K562 (cell line): ENCODE measurements at regions not wholly inside any gene's neighbourhood (a gene's known extent, or its start where the extent isn't known, plus 50 kb on each side); places are given as distances from the start of the nearest gene placed in this dataset.

Source experiments
- ATAC-seq: fragments of 200-7000 bp; cut with Tn5 transposase; 3 replicates; pipeline ENCODE4 v1.9.1; 2020; ENCODE audit warnings: moderate library complexity
- BruUV-seq: library from RNA; stranded (reverse); fragments of 400-500 nt; replicated peaks from 2 replicates; lab custom pipeline; 2021; lab: Mats Ljungman, UMichigan
- CTCF ChIA-PET: fragments of 300-600 bp; formaldehyde crosslinking; extraction: SDS; loops from one replicate; lab custom pipeline; 2021; ENCODE audit warnings: low intra/inter-chr PET ratio; lab: Yijun Ruan, JAX
- POLR2A ChIA-PET: fragments of 300-600, 350-650 bp; sonication (Branson Sonifier 250); formaldehyde crosslinking; extraction: SDS; loops from one replicate; lab custom pipeline; 2021; ENCODE audit warnings: antibody characterized with exemption, inconsistent platforms; lab: Yijun Ruan, JAX
- DNase-seq, 4 experiments: peaks; one replicate each; pipeline versions ENCODE4 v3.0.0 to v3.0.0-alpha.2; 2011 to 2018; ENCODE audit warnings: low spot score in 3 of 4, mixed read lengths in 3 of 4; ENCODE audit errors: extremely low read depth in 1 of 4
- FAIRE-seq: peaks from 2 replicates; lab custom pipeline; 2011; peaks lifted over from hg19 to GRCh38; lab: Jason Lieb, UNC
- H2AFZ ChIP-seq: 2 replicates; pipeline ENCODE4 v1.6.0; 2011; ENCODE audit warnings: low read depth, low read length, control low read depth, inconsistent platforms
- H3K27ac ChIP-seq: fragments of 200-600 bp; 3 replicates; pipeline ENCODE4 v1.8.0; 2011; ENCODE audit warnings: low read depth, mild to moderate bottlenecking, control low read depth, inconsistent platforms, low read length, moderate library complexity, mixed read lengths; ENCODE audit errors: extremely low read depth
- H3K27me3 ChIP-seq, 2 experiments: fragments of 300-600 bp in 1 of 2; 2 replicates in 1 of 2; 3 replicates in 1 of 2; pipeline versions ENCODE4 v1.6.0 to v1.8.0; 2011; ENCODE audit warnings: inconsistent platforms in 2 of 2, low read length in 2 of 2, mild to moderate bottlenecking in 1 of 2, mixed read lengths in 1 of 2, moderate library complexity in 1 of 2; ENCODE audit not compliant: control insufficient read depth in 2 of 2, insufficient read depth in 2 of 2
- H3K36me3 ChIP-seq: fragments of 300-600 bp; 3 replicates; pipeline ENCODE4 v1.8.0; 2011; ENCODE audit warnings: mild to moderate bottlenecking, low read length, inconsistent platforms; ENCODE audit not compliant: control insufficient read depth, insufficient read depth
- H3K4me1 ChIP-seq, 2 experiments: fragments of 200-600 bp in 1 of 2; replicated peaks in 1 of 2; 2 replicates in 1 of 2; 3 replicates in 1 of 2; pipeline versions ENCODE4 v1.5.1 to v1.8.0; 2011; ENCODE audit warnings: inconsistent platforms in 2 of 2, low read length in 2 of 2, mild to moderate bottlenecking in 1 of 2, mixed read lengths in 1 of 2, moderate library complexity in 1 of 2; ENCODE audit not compliant: control insufficient read depth in 2 of 2, insufficient read depth in 2 of 2
- H3K4me2 ChIP-seq: 2 replicates; pipeline ENCODE4 v1.6.1; 2011; ENCODE audit warnings: low read length, control low read depth, inconsistent platforms, mixed read lengths; ENCODE audit not compliant: insufficient read depth
- H3K4me3 ChIP-seq: fragments of 200-600 bp; sonication (generic), shearing (Covaris generic); 2 replicates; pipeline ENCODE4 v1.5.1; 2016; ENCODE audit warnings: control low read depth, inconsistent platforms
- H3K79me2 ChIP-seq: fragments of 200-600 bp; 3 replicates; pipeline ENCODE4 v1.8.0; 2011; ENCODE audit warnings: low read length, inconsistent platforms; ENCODE audit not compliant: control insufficient read depth, insufficient read depth
- H3K9ac ChIP-seq, 2 experiments: 2 replicates each; pipeline versions ENCODE4 v1.6.0 to v1.6.1; 2011; ENCODE audit warnings: low read depth in 2 of 2, low read length in 2 of 2, control low read depth in 1 of 2, inconsistent platforms in 1 of 2, mild to moderate bottlenecking in 1 of 2, mixed read lengths in 1 of 2; ENCODE audit not compliant: insufficient read depth in 1 of 2
- H3K9me1 ChIP-seq: one replicate; pipeline ENCODE4 v1.6.0; 2011; ENCODE audit warnings: inconsistent platforms, mild to moderate bottlenecking, low read length, moderate library complexity; ENCODE audit not compliant: control insufficient read depth, insufficient read depth
- H3K9me3 ChIP-seq: replicated peaks from 2 replicates; pipeline ENCODE4 v1.5.1; 2011; ENCODE audit warnings: low read depth, low read length, inconsistent platforms; ENCODE audit not compliant: control insufficient read depth, insufficient read depth
- H4K20me1 ChIP-seq: replicated peaks from 2 replicates; pipeline ENCODE4 v1.6.1; 2011; ENCODE audit warnings: low read length, inconsistent platforms, mixed read lengths; ENCODE audit not compliant: control insufficient read depth, insufficient read depth
- AFF1 ChIP-seq, 2 experiments: fragments of 450-650 bp; IDR thresholded peaks; 2 replicates each; pipeline ENCODE4 v1.6.1; 2018; ENCODE audit warnings: mild to moderate bottlenecking in 2 of 2, low read depth in 1 of 2; ENCODE audit not compliant: partially characterized antibody in 2 of 2
- DPF2 ChIP-seq: fragments of 450-650 bp; IDR thresholded peaks from 2 replicates; pipeline ENCODE4 v1.6.1; 2016
- FOXK2 ChIP-seq, 2 experiments: fragments of 450-650 bp; IDR thresholded peaks in 1 of 2; conservative IDR thresholded peaks in 1 of 2; 2 replicates each; pipeline ENCODE4 v1.6.1; 2016; ENCODE audit warnings: low read depth in 2 of 2, mild to moderate bottlenecking in 1 of 2
- NFIC ChIP-seq: fragments of 450-650 bp; IDR thresholded peaks from 2 replicates; pipeline ENCODE4 v1.6.1; 2017; ENCODE audit warnings: mild to moderate bottlenecking, inconsistent platforms
- PCBP2 ChIP-seq: fragments of 200-400 bp; formaldehyde crosslinking; IDR thresholded peaks from 2 replicates; pipeline ENCODE4 v1.6.1; 2018; ENCODE audit warnings: low read length, low read depth, mild to moderate bottlenecking, moderate library complexity; ENCODE audit not compliant: poor library complexity, severe bottlenecking
- PRMT5 ChIP-seq: sonication (generic); formaldehyde crosslinking; IDR thresholded peaks from 2 replicates; pipeline ENCODE4 v1.5.0; 2020; ENCODE audit warnings: missing genetic modification reagents
- SNAPC5 ChIP-seq: fragments of 250-450 bp; sonication (Bioruptor Pico); IDR thresholded peaks from 2 replicates; pipeline ENCODE4 v1.8.0; 2021; ENCODE audit warnings: moderate library complexity, mild to moderate bottlenecking, inconsistent platforms
- SREBF2 ChIP-seq: sonication (generic); formaldehyde crosslinking; IDR thresholded peaks from 2 replicates; pipeline ENCODE4 v1.4.0; 2020; ENCODE audit warnings: mild to moderate bottlenecking, missing genetic modification reagents
- TCFL5 ChIP-seq: fragments of 250-450 bp; sonication (Bioruptor Pico); conservative IDR thresholded peaks from 2 replicates; pipeline ENCODE4 v1.6.1; 2021; ENCODE audit warnings: mild to moderate bottlenecking, moderate library complexity, matching md5 sums
- TFE3 ChIP-seq: fragments of 450-650 bp; formaldehyde crosslinking; IDR thresholded peaks from 2 replicates; pipeline ENCODE4 v1.4.0; 2020; ENCODE audit warnings: mild to moderate bottlenecking, mixed read lengths
- ZBTB9 ChIP-seq: fragments of 450-650 bp; formaldehyde crosslinking; IDR thresholded peaks from 2 replicates; pipeline ENCODE4 v1.4.0; 2020; ENCODE audit warnings: mild to moderate bottlenecking, moderate library complexity
- ZNF133 ChIP-seq: fragments of 250-450 bp; sonication (Bioruptor Pico); IDR thresholded peaks from 2 replicates; pipeline ENCODE4 v1.4.0; 2020; ENCODE audit warnings: mild to moderate bottlenecking
- ZNF280A ChIP-seq: fragments of 450-650 bp; IDR thresholded peaks from 2 replicates; pipeline ENCODE4 v1.6.1; 2018; ENCODE audit warnings: mild to moderate bottlenecking, low read depth; ENCODE audit not compliant: partially characterized antibody
- ZNF444 ChIP-seq: fragments of 250-450 bp; sonication (Bioruptor Pico); IDR thresholded peaks from 2 replicates; pipeline ENCODE4 v1.4.0; 2020; ENCODE audit warnings: mild to moderate bottlenecking, moderate library complexity
- ZNF696 ChIP-seq: fragments of 250-450 bp; sonication (Bioruptor Pico); conservative IDR thresholded peaks from 2 replicates; pipeline ENCODE4 v1.4.0; 2020; ENCODE audit warnings: mild to moderate bottlenecking, moderate library complexity
- WGBS: fragments of 100-300 bp; shearing (Covaris generic); methylation state at CpG from one replicate; pipeline ENCODE4 v1.1.6; 2016; ENCODE audit warnings: low coverage, mixed read lengths; ENCODE audit not compliant: insufficient coverage; ENCODE audit errors: missing lambda C conversion rate; 5-methylcytosine and 5-hydroxymethylcytosine counted together
- in situ Hi-C: fragments of 300-500 bp; cut with MboI; formaldehyde crosslinking; loops from 4 replicates; pipeline ENCODE4 v1.15.0; 2018; ENCODE audit warnings: inconsistent platforms, mixed read lengths
- intact Hi-C: fragments of 100-400 bp; cut with micrococcal nuclease; formaldehyde crosslinking; loops from 2 replicates; pipeline ENCODE4 v1.14.2; 2022

- Histone ChIP-seq H3K4me2 (no peak overlapping the region), H3K27me3 (peaks cover 12% of the 10 kb centered on the region in 2 experiments; a peak in 4 of 5 replicates), H4K20me1 (no peaks in the 10 kb centered on the region), H3K4me3 (no peak overlapping the region), H3K36me3 (no peaks in the 10 kb centered on the region), H2AFZ (no peak overlapping the region), H3K9me1 (no peaks in the 10 kb centered on the region), H3K9ac (no peak overlapping the region), H3K79me2 (no peaks in the 10 kb centered on the region), H3K9me3 (no peaks in the 10 kb centered on the region; the same call in 1 of the 2 replicates), H3K27ac (no peak overlapping the region), H3K4me1 (no peaks in the 10 kb centered on the region)
- 4% methylated on average over 5 of the region's 5 CpGs for WGBS
- POLR2A ChIA-PET: no interaction called here
- DNase-seq: no peak
- CTCF ChIA-PET: no interaction called here
- intact Hi-C loops (no loop called here), in situ Hi-C loops (no loop called here)
- ATAC-seq: no peak
- FAIRE-seq: no peak
- no TSS peak for BruUV-seq
- TF ChIP-seq AFF1 (IDR thresholded peaks at IDR 0.05; ENCODE audit: low read depth in 1 of 2, partially characterized antibody in 2 of 2): no peak
- TF ChIP-seq FOXK2 (conservative IDR thresholded peaks at IDR 0.05 in 1 of 2, IDR thresholded peaks at IDR 0.05 in 1 of 2; ENCODE audit: low read depth in 2 of 2): no peak
- TF ChIP-seq SNAPC5 (CRISPR knock-in tag): no peak
- no peak for TF ChIP-seq PCBP2
- TF ChIP-seq TFE3 (CRISPR knock-in tag): no peak
- TF ChIP-seq PRMT5 (CRISPR knock-in tag): no peak
- no peak for TF ChIP-seq ZBTB9 (CRISPR knock-in tag)
- no peak for TF ChIP-seq ZNF444 (CRISPR knock-in tag)
- no peak for TF ChIP-seq ZNF280A
- no peak for TF ChIP-seq DPF2
- no peak for TF ChIP-seq NFIC
- no peak for TF ChIP-seq TCFL5 (CRISPR knock-in tag)
- no peak for TF ChIP-seq ZNF133 (CRISPR knock-in tag)
- no peak for TF ChIP-seq ZNF696
- no peak for TF ChIP-seq SREBF2
These were observed 63.3 kb upstream of the PRDM1 start for GRCh38 chr6:106022801-106023200.
